ENCODE measurements at regions not wholly inside any gene's neighbourhood (a gene's known extent, or its start where the extent isn't known, plus 50 kb on each side); places are given as distances from the start of the nearest gene placed in this dataset.

DNA sequence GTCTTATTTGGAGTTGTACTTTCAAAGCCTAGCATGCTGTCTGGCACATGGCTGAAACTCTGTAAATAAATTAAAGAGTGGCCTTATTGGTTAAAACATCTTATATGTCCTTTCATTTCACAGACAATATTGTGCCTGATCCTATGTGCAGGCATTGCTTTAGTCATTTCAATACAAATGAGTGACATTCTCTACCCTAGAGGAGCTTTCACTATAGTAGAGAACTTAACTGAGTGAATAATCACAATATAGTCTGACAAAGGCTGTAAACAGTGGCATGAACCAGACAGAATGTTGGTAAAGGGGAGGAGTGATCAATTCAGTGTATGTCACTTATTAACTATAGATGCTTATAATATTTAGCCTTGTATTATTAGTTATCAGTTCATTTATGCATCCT, 481.8 kb downstream of the TFAP2B start:
- TF ChIP-seq, protein P1, sequence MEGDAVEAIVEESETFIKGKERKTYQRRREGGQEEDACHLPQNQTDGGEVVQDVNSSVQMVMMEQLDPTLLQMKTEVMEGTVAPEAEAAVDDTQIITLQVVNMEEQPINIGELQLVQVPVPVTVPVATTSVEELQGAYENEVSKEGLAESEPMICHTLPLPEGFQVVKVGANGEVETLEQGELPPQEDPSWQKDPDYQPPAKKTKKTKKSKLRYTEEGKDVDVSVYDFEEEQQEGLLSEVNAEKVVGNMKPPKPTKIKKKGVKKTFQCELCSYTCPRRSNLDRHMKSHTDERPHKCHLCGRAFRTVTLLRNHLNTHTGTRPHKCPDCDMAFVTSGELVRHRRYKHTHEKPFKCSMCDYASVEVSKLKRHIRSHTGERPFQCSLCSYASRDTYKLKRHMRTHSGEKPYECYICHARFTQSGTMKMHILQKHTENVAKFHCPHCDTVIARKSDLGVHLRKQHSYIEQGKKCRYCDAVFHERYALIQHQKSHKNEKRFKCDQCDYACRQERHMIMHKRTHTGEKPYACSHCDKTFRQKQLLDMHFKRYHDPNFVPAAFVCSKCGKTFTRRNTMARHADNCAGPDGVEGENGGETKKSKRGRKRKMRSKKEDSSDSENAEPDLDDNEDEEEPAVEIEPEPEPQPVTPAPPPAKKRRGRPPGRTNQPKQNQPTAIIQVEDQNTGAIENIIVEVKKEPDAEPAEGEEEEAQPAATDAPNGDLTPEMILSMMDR (IDR thresholded peaks at IDR 0.05; ENCODE audit: low read depth, low read length, poor library complexity, severe bottlenecking) = no peak
- TF ChIP-seq EZH2phosphoT487 (IDR thresholded peaks at IDR 0.05; ENCODE audit: borderline replicate concordance, low read length) = no peak
